ENCODE measurements at regions not wholly inside any gene's neighbourhood (a gene's known extent, or its start where the extent isn't known, plus 50 kb on each side); places are given as distances from the start of the nearest gene placed in this dataset.

DNA sequence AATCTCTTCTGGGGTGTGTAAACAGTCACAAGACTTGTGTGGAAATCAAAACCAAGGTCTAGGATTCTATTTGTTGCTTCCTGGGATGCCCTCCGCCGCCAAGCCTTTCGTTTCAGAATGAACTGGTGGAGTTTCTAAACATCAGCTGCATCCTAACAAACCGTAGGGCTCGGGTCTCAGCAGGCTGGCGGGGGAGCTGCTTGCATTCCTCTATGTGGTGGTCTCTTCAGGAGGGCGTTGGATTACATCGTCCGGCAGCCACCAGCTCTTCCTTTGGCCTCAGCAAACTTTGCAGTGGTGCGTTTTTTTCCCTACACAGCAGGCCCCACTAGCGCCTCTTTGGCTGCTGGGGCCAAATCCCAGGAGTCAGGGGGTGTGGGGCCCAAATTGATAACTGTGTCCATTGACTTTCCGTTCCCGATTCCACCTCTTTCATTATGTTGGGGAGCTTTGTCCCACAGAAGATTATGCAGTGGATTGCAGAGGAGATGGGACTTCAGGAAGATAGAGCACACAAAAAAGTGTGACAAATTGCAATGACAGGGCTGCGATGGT, 390.0 kb upstream of the NR2F2 start:
- Histone ChIP-seq H3K4me3 (ENCODE audit: low read length) (no peak overlapping the region), H3K4me2 (ENCODE audit: low read length) (no peak overlapping the region), H4K20me1 (ENCODE audit: control insufficient read depth, insufficient read depth, low read depth, low read length) (no peaks in the 10 kb centered on the region), H3K9me3 (ENCODE audit: control insufficient read depth, insufficient read depth, low read length) (no peaks in the 10 kb centered on the region), H3K79me2 (ENCODE audit: control insufficient read depth, low read length) (no peaks in the 10 kb centered on the region), H3K36me3 (ENCODE audit: control insufficient read depth, low read length) (no peaks in the 10 kb centered on the region), H3K27ac (ENCODE audit: low read depth, low read length) (no peak overlapping the region), H3K9me2 (replicated peaks; ENCODE audit: control insufficient read depth, low read length) (no peaks in the 10 kb centered on the region), H3F3A (ENCODE audit: control insufficient read depth, insufficient read depth) (no peaks in the 10 kb centered on the region), H3K4me1 (ENCODE audit: control insufficient read depth, low read length) (no peaks in the 10 kb centered on the region), H3K27me3 (ENCODE audit: control insufficient read depth, low read length) (no peaks in the 10 kb centered on the region)
- TF ChIP-seq, protein P1, sequence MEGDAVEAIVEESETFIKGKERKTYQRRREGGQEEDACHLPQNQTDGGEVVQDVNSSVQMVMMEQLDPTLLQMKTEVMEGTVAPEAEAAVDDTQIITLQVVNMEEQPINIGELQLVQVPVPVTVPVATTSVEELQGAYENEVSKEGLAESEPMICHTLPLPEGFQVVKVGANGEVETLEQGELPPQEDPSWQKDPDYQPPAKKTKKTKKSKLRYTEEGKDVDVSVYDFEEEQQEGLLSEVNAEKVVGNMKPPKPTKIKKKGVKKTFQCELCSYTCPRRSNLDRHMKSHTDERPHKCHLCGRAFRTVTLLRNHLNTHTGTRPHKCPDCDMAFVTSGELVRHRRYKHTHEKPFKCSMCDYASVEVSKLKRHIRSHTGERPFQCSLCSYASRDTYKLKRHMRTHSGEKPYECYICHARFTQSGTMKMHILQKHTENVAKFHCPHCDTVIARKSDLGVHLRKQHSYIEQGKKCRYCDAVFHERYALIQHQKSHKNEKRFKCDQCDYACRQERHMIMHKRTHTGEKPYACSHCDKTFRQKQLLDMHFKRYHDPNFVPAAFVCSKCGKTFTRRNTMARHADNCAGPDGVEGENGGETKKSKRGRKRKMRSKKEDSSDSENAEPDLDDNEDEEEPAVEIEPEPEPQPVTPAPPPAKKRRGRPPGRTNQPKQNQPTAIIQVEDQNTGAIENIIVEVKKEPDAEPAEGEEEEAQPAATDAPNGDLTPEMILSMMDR (IDR thresholded peaks at IDR 0.05; ENCODE audit: low read depth, low read length, poor library complexity, severe bottlenecking): no peak
- TF ChIP-seq EZH2phosphoT487 (IDR thresholded peaks at IDR 0.05; ENCODE audit: borderline replicate concordance, low read length): no peak

DNA sequence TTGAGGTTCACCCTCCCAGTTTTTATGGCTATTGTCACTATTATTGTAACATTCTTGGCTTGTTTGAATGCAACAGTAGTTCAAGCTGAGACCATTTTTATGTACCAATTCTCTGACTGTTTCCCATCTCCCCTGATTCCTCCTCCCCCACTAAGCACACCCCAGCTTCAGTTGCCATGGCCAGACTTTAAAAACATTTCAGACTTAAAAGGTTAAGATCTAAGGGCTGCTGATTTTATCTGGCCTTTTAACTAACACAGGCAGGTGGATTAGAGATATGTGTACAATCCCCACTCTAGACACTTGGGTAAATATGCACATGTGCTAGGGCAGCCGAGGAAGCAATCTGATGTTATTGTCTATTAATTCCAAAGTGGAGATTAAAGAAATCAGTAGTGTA, 386.3 kb upstream of the NR2F2 start:
- Histone ChIP-seq H3K9me2 (replicated peaks; ENCODE audit: control insufficient read depth, low read length) (no peaks in the 10 kb centered on the region), H3K4me3 (ENCODE audit: low read length) (no peak overlapping the region), H4K20me1 (ENCODE audit: control insufficient read depth, insufficient read depth, low read depth, low read length) (no peaks in the 10 kb centered on the region), H3F3A (ENCODE audit: control insufficient read depth, insufficient read depth) (no peaks in the 10 kb centered on the region), H3K9me3 (ENCODE audit: control insufficient read depth, insufficient read depth, low read length) (no peaks in the 10 kb centered on the region), H3K27ac (ENCODE audit: low read depth, low read length) (no peak overlapping the region), H3K79me2 (ENCODE audit: control insufficient read depth, low read length) (no peaks in the 10 kb centered on the region), H3K27me3 (ENCODE audit: control insufficient read depth, low read length) (no peaks in the 10 kb centered on the region), H3K4me2 (ENCODE audit: low read length) (no peak overlapping the region), H3K4me1 (ENCODE audit: control insufficient read depth, low read length) (no peaks in the 10 kb centered on the region), H3K36me3 (ENCODE audit: control insufficient read depth, low read length) (no peaks in the 10 kb centered on the region)
- TF ChIP-seq, protein P1 (IDR thresholded peaks at IDR 0.05; ENCODE audit: low read depth, low read length, poor library complexity, severe bottlenecking): no peak
- no peak for TF ChIP-seq EZH2phosphoT487 (IDR thresholded peaks at IDR 0.05; ENCODE audit: borderline replicate concordance, low read length)

DNA sequence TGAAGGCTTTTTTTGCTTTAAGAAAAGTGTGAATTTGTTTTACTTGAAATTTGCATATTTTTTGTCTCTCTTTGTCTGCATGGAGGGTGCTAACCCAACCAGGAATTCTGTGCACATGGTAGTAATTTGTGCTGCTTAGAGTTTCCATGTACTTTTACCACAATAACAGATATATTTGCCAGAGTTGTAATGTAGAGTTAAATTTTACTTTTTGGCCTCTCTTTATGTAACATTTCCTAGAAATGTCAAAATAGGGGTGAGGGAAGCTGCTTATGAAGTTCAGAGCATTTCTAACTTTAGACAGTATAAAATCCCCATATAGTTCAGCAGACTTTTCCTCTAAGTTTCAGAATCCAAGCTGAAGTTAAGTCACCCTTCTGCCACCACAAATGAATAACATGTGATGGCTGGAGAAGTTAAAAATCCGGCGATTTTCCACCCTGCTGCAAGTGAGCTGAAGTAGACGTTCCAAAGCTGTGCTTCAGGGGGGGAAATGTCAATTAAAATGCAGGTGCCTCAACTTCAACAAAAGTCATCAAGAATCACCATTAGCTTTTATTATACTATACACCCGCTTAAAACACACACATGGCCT, 385.7 kb upstream of the NR2F2 start:
- Histone ChIP-seq H3K36me3 (ENCODE audit: control insufficient read depth, low read length) (no peaks in the 10 kb centered on the region), H3K79me2 (ENCODE audit: control insufficient read depth, low read length) (no peaks in the 10 kb centered on the region), H3F3A (ENCODE audit: control insufficient read depth, insufficient read depth) (no peaks in the 10 kb centered on the region), H3K9me3 (ENCODE audit: control insufficient read depth, insufficient read depth, low read length) (no peaks in the 10 kb centered on the region), H4K20me1 (ENCODE audit: control insufficient read depth, insufficient read depth, low read depth, low read length) (no peaks in the 10 kb centered on the region), H3K27me3 (ENCODE audit: control insufficient read depth, low read length) (no peaks in the 10 kb centered on the region), H3K27ac (ENCODE audit: low read depth, low read length) (no peak overlapping the region), H3K4me1 (ENCODE audit: control insufficient read depth, low read length) (no peaks in the 10 kb centered on the region), H3K4me2 (ENCODE audit: low read length) (no peak overlapping the region), H3K9me2 (replicated peaks; ENCODE audit: control insufficient read depth, low read length) (no peaks in the 10 kb centered on the region), H3K4me3 (ENCODE audit: low read length) (no peak overlapping the region)
- TF ChIP-seq, protein P1 (IDR thresholded peaks at IDR 0.05; ENCODE audit: low read depth, low read length, poor library complexity, severe bottlenecking): no peak
- TF ChIP-seq EZH2phosphoT487 (IDR thresholded peaks at IDR 0.05; ENCODE audit: borderline replicate concordance, low read length): no peak

All from DOHH2 (cell line).